Testis (tissue), 2 donors: ENCODE measurements at regions not wholly inside any gene's neighbourhood (a gene's known extent, or its start where the extent isn't known, plus 50 kb on each side); places are given as distances from the start of the nearest gene placed in this dataset.

Source experiments
- DNase-seq: peaks from one replicate; pipeline ENCODE4 v3.0.0-alpha.2; 2019
- H3K27ac ChIP-seq, 2 donors: fragments of 200-600 bp; sonication (generic); one replicate each; pipeline ENCODE4 v1.5.1; 2019
- H3K27me3 ChIP-seq: fragments of 200-600 bp; sonication (generic); one replicate; pipeline ENCODE4 v1.5.1; 2019
- H3K36me3 ChIP-seq: fragments of 200-600 bp; sonication (generic); one replicate; pipeline ENCODE4 v1.5.1; 2017; ENCODE audit warnings: low read depth; ENCODE audit errors: missing control alignments
- H3K4me1 ChIP-seq: fragments of 200-600 bp; sonication (generic); one replicate; pipeline ENCODE4 v1.5.1; 2019
- H3K4me3 ChIP-seq, 2 donors: fragments of 200-600 bp; sonication (generic); one replicate each; pipeline ENCODE4 v1.5.1; 2017 to 2019
- H3K9me3 ChIP-seq: fragments of 200-600 bp; sonication (generic); one replicate; pipeline ENCODE4 v1.5.1; 2017
- POLR2A ChIP-seq: fragments of 450-650 bp; IDR thresholded peaks from one replicate; pipeline ENCODE4 v1.6.1; 2017; ENCODE audit warnings: antibody characterized with exemption, mild to moderate bottlenecking, moderate library complexity
- WGBS, 2 donors: methylation state at CpG; one replicate each; pipeline ENCODE4 v1.1.5; 2018; 5-methylcytosine and 5-hydroxymethylcytosine counted together
- intact Hi-C: fragments of 100-400 bp; cut with DNase I; formaldehyde crosslinking; loops from one replicate; pipeline ENCODE4 v1.15.1; 2023; ENCODE audit warnings: low total_unique reads
- TF ChIP-seq, protein P1 (sequence below), 3 experiments: fragments of 450-650 bp in 2 of 3; fragments of 200-600 bp in 1 of 3; sonication (generic) in 1 of 3; IDR thresholded peaks; one replicate each; pipeline ENCODE4 v1.5.1; 2016 to 2019; ENCODE audit warnings: antibody characterized with exemption in 3 of 3, mild to moderate bottlenecking in 2 of 3, moderate library complexity in 1 of 3

GRCh38 chr11:127574478-127574877, 573.9 kb upstream of the KIRREL3 start:
- Histone ChIP-seq H3K27ac (no peak overlapping the region), H3K4me3 (no peak overlapping the region), H3K36me3 (no peaks in the 10 kb centered on the region), H3K27me3 (no peaks in the 10 kb centered on the region), H3K4me1 (no peaks in the 10 kb centered on the region), H3K9me3 (no peaks in the 10 kb centered on the region)
- WGBS, 2 donors: 70 to 79% methylated on average over 5 of the region's 5 CpGs
- intact Hi-C loops: no loop called here
- TF ChIP-seq, protein P1, sequence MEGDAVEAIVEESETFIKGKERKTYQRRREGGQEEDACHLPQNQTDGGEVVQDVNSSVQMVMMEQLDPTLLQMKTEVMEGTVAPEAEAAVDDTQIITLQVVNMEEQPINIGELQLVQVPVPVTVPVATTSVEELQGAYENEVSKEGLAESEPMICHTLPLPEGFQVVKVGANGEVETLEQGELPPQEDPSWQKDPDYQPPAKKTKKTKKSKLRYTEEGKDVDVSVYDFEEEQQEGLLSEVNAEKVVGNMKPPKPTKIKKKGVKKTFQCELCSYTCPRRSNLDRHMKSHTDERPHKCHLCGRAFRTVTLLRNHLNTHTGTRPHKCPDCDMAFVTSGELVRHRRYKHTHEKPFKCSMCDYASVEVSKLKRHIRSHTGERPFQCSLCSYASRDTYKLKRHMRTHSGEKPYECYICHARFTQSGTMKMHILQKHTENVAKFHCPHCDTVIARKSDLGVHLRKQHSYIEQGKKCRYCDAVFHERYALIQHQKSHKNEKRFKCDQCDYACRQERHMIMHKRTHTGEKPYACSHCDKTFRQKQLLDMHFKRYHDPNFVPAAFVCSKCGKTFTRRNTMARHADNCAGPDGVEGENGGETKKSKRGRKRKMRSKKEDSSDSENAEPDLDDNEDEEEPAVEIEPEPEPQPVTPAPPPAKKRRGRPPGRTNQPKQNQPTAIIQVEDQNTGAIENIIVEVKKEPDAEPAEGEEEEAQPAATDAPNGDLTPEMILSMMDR (IDR thresholded peaks at IDR 0.05): no peak
- no peak for TF ChIP-seq POLR2A
- no peak for DNase-seq

DNA sequence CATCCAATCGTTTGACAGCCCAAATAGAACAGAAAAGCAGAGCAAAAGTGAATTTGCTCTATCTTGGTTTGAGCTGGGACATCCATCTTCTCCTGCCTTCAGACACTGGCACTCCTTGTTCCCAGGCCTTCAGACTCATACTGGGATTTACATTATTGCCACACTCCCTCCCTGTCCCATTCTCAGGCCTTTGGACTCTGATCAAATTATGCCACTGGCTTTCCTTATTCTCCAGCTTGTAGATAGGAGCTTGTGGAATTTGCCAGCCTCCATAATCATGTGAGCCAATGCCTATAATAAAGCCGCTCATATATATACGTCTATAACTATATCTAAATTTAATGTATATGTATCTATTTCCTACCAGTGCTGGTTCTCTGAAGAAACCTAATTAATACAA, 568.3 kb upstream of the KIRREL3 start:
- intact Hi-C loops: no loop called here
- no peaks in the 10 kb centered on the region for H3K4me1 ChIP-seq
- H3K9me3 ChIP-seq: no peaks in the 10 kb centered on the region
- no peaks in the 10 kb centered on the region for H3K36me3 ChIP-seq
- no peaks in the 10 kb centered on the region for H3K27me3 ChIP-seq
- no peak overlapping the region for H3K4me3 ChIP-seq
- no peak overlapping the region for H3K27ac ChIP-seq
- no peak for DNase-seq
- WGBS, 2 donors: 75% methylated on average over 3 of the region's 3 CpGs
- TF ChIP-seq POLR2A: no peak
- TF ChIP-seq, protein P1 (IDR thresholded peaks at IDR 0.05): no peak

- H3K4me3 ChIP-seq: no peak overlapping the region
- no peaks in the 10 kb centered on the region for H3K27me3 ChIP-seq
- intact Hi-C loops: no loop called here
- H3K36me3 ChIP-seq: no peaks in the 10 kb centered on the region
- no peak overlapping the region for H3K27ac ChIP-seq
- 68 to 70% methylated on average over 2 of the region's 2 CpGs for WGBS, 2 donors
- no peaks in the 10 kb centered on the region for H3K4me1 ChIP-seq
- TF ChIP-seq, protein P1 (IDR thresholded peaks at IDR 0.05): no peak
- TF ChIP-seq POLR2A: no peak
- DNase-seq: no peak
- no peaks in the 10 kb centered on the region for H3K9me3 ChIP-seq
Observed at GRCh38 chr11:127567237-127567932, 566.8 kb upstream of the KIRREL3 start.

- no peak overlapping the region for H3K4me3 ChIP-seq
- H3K27me3 ChIP-seq: no peaks in the 10 kb centered on the region
- no peaks in the 10 kb centered on the region for H3K9me3 ChIP-seq
- DNase-seq: no peak
- H3K4me1 ChIP-seq: no peaks in the 10 kb centered on the region
- TF ChIP-seq, protein P1 (IDR thresholded peaks at IDR 0.05): no peak
- TF ChIP-seq POLR2A: no peak
- H3K27ac ChIP-seq: no peak overlapping the region
- WGBS, 2 donors: 88 to 94% methylated on average over 4 of the region's 4 CpGs
- intact Hi-C loops: no loop called here
- H3K36me3 ChIP-seq: no peaks in the 10 kb centered on the region
Observed at GRCh38 chr11:127564810-127565209, 564.2 kb upstream of the KIRREL3 start.

- H3K36me3 ChIP-seq: no peaks in the 10 kb centered on the region
- no peak for DNase-seq
- no peak overlapping the region for H3K4me3 ChIP-seq
- WGBS, 2 donors: 61 to 79% methylated on average over 2 of the region's 2 CpGs
- H3K27ac ChIP-seq: no peak overlapping the region
- H3K9me3 ChIP-seq: no peaks in the 10 kb centered on the region
- intact Hi-C loops: no loop called here
- TF ChIP-seq POLR2A: no peak
- TF ChIP-seq, protein P1 (IDR thresholded peaks at IDR 0.05): no peak
- H3K27me3 ChIP-seq: no peaks in the 10 kb centered on the region
- no peaks in the 10 kb centered on the region for H3K4me1 ChIP-seq
Observed at GRCh38 chr11:127559978-127560377, 559.4 kb upstream of the KIRREL3 start.
